Lower leg skin (tissue), 4 donors: ENCODE measurements at regions not wholly inside any gene's neighbourhood (a gene's known extent, or its start where the extent isn't known, plus 50 kb on each side); places are given as distances from the start of the nearest gene placed in this dataset.

ENCODE experiments used
- DNase-seq, 2 donors: peaks; one replicate each; pipeline ENCODE4 v3.0.0-alpha.2; 2019; ENCODE audit warnings: low spot score in 2 of 2
- H3K4me3 ChIP-seq: fragments of 200-600 bp; sonication (generic); 2 replicates; pipeline ENCODE4 v1.5.1; 2017; ENCODE audit warnings: mild to moderate bottlenecking, low read depth; ENCODE audit not compliant: poor library complexity, severe bottlenecking
- POLR2A ChIP-seq, 2 donors: fragments of 450-650 bp; IDR thresholded peaks; one replicate each; pipeline ENCODE4 v1.6.1; 2016 to 2017; ENCODE audit warnings: antibody characterized with exemption in 2 of 2, mild to moderate bottlenecking in 1 of 2, moderate library complexity in 1 of 2
- WGBS, 2 donors: methylation state at CpG; one replicate each; pipeline ENCODE4 v1.1.5; 2018; 5-methylcytosine and 5-hydroxymethylcytosine counted together
- intact Hi-C: fragments of 100-400 bp; cut with DNase I; formaldehyde crosslinking; loops from one replicate; pipeline ENCODE4 v1.15.0; 2023; ENCODE audit warnings: low total_unique reads
- TF ChIP-seq, protein P1 (sequence below), 3 donors: fragments of 450-650 bp; IDR thresholded peaks; one replicate each; pipeline ENCODE4 v1.5.1; 2016; ENCODE audit warnings: antibody characterized with exemption in 3 of 3, mild to moderate bottlenecking in 3 of 3, moderate library complexity in 2 of 3

DNA sequence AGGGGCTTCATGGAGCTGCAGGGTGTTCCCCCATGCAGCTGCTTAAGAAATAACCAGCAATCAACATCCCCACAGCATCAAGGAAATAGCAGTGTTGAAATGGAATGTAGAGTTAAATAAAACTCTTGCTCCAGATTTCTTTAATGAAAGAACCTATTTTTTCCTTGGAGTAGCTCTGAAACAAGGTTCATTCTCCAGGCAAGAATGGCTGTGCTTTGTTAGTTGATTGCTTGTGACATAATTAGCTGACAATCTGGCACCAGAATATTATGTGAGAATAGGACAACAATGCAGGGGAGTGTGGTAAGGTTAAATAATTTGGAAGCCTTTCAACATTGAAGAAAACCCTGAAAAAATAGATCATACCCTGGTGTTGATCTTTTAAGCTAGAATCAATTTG is 254.2 kb upstream of the RRP15 start:
- DNase-seq = no peak
- TF ChIP-seq POLR2A (IDR thresholded peaks at IDR 0.05) = no peak
- TF ChIP-seq, protein P1, sequence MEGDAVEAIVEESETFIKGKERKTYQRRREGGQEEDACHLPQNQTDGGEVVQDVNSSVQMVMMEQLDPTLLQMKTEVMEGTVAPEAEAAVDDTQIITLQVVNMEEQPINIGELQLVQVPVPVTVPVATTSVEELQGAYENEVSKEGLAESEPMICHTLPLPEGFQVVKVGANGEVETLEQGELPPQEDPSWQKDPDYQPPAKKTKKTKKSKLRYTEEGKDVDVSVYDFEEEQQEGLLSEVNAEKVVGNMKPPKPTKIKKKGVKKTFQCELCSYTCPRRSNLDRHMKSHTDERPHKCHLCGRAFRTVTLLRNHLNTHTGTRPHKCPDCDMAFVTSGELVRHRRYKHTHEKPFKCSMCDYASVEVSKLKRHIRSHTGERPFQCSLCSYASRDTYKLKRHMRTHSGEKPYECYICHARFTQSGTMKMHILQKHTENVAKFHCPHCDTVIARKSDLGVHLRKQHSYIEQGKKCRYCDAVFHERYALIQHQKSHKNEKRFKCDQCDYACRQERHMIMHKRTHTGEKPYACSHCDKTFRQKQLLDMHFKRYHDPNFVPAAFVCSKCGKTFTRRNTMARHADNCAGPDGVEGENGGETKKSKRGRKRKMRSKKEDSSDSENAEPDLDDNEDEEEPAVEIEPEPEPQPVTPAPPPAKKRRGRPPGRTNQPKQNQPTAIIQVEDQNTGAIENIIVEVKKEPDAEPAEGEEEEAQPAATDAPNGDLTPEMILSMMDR (IDR thresholded peaks at IDR 0.05) = no peak
- intact Hi-C loops = no loop called here

DNA sequence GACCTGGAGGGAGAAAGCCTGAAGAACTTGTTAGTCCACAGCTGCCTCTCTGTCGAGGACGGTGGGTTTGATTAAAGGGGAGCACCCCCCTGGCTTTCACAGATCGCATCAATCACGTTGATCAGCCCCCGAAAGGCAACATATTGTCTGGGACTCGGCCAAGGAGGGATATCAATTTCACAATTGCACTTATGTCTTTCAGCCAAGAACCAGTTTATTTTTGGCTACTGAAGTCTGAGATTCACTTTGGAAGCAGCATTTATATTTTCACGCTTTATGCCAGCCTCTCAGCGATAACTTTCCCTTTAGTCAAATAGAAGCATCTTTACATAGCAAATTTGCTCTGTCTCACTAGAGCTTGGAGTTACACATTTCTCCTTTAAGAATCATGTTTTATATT is 253.2 kb upstream of the RRP15 start:
- H3K4me3 ChIP-seq = no peak overlapping the region
- 13 to 20% methylated on average over 8 of the region's 8 CpGs for WGBS, 2 donors
- intact Hi-C loops = no loop called here
- DNase-seq = no peak
- TF ChIP-seq, protein P1 (IDR thresholded peaks at IDR 0.05) = no peak
- TF ChIP-seq POLR2A (IDR thresholded peaks at IDR 0.05) = no peak

More for the DNA sequence above, 254.2 kb upstream of the RRP15 start:
- H3K4me3 ChIP-seq = no peak overlapping the region

DNA sequence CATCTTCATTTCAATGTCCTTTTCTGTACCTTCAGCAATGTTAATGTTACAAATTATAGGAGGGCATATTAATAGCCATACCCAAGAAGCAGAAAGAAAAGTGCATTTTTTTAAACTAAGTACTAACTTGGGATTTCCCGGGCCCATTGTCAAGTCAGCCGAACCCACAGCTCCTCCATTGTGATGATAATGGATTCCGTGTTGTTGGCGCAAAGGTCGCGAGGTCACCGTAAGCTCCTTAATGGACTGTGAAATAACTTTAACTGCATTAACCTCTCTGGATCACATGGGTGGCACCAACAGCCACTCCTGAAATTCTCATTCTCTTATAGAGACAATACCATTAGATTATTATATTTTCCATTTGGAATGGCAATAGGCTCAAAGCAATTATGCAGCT is 250.6 kb upstream of the RRP15 start:
- no peak for TF ChIP-seq POLR2A (IDR thresholded peaks at IDR 0.05)
- TF ChIP-seq, protein P1 (IDR thresholded peaks at IDR 0.05) = no peak
- H3K4me3 ChIP-seq = no peak overlapping the region
- intact Hi-C loops = no loop called here
- 61 to 76% methylated on average over 7 of the region's 7 CpGs for WGBS, 2 donors
- no peak for DNase-seq

DNA sequence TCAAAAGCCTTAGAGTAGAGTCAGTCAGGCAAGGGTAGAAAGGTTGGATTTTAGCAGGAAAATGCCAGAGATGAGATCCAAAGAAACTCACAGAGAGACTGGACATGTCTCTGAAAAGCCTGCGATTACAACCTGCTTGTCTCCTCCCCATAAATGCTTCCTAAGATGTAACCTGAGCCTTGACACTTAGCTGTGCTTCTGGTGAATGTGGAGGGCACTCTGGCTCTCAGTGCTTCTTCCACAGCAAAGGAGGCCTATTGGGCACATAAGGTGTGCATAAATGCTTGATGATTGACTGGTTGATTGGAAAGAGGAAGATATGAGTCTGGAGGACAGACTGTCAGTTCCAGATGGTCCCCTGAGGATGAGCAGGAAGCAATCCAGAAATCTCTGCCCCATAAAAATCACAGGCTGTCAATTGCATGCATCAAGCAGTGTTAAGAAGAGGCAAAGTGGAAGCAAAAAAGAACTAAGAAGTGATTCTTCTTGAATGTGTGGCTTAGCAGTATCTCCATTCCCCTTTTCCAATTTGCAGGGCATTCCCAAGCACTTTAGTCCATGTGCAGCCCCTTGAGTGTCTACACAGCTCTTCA is 236.2 kb upstream of the RRP15 start:
- no peak for TF ChIP-seq POLR2A (IDR thresholded peaks at IDR 0.05)
- TF ChIP-seq, protein P1 (IDR thresholded peaks at IDR 0.05) = no peak
- WGBS, 2 donors = 36 to 38% methylated on average over 1 of the region's 1 CpG
- intact Hi-C loops = no loop called here
- no peak overlapping the region for H3K4me3 ChIP-seq
- DNase-seq = no peak

DNA sequence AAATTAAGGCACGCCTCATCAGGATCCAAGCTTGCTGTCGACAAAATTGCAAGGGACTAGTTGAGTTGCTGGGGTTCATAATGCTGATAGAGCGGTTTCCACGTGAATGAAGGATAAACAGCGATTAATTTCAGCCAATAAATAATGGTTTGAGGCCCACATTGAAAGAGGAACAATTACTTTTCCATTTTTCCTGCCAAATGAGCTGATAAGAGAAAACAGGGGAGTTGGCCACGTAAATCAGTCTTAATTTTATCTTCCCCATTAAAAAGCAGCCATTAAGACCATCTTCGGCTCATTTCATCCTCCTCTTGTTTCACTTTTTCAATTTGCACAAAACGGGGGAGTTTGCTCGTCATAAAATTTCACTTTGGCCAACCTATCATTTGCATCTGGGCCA is 235.5 kb upstream of the RRP15 start:
- no peak for DNase-seq
- H3K4me3 ChIP-seq = no peak overlapping the region
- intact Hi-C loops = no loop called here
- WGBS, 2 donors = 66 to 70% methylated on average over 9 of the region's 9 CpGs
- TF ChIP-seq, protein P1 (IDR thresholded peaks at IDR 0.05) = no peak
- no peak for TF ChIP-seq POLR2A (IDR thresholded peaks at IDR 0.05)

DNA sequence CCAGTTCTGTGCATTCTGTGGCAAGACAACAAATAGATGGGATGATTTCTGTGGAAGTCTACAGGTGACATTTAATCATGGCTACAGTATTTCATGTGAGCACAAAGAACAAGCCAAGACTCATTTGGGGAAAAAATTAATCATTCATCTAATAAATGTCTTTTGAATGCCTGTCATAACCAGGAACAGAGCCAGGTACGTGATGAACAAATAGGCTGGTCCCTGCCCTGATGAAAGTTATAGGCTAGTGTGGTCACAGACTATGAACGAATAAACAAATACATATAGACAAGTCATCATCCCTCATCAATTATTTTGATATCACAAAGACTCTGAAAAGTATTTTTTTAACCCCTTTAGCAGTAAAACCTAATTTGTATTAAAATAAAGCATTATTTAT is 226.4 kb upstream of the RRP15 start:
- intact Hi-C loops = no loop called here
- 50 to 60% methylated on average over 2 of the region's 2 CpGs for WGBS, 2 donors
- no peak for TF ChIP-seq POLR2A (IDR thresholded peaks at IDR 0.05)
- TF ChIP-seq, protein P1 (IDR thresholded peaks at IDR 0.05) = no peak
- no peak overlapping the region for H3K4me3 ChIP-seq
- no peak for DNase-seq
